Mammary epithelial cell (primary cell): ENCODE measurements at regions not wholly inside any gene's neighbourhood (a gene's known extent, or its start where the extent isn't known, plus 50 kb on each side); places are given as distances from the start of the nearest gene placed in this dataset.

Source experiments
- EZH2 ChIP-seq: IDR thresholded peaks from 2 replicates; pipeline ENCODE4 v1.6.1; 2012; ENCODE audit warnings: low read length, inconsistent platforms, borderline replicate concordance
- TF ChIP-seq, protein P1 (sequence below), 2 donors: IDR thresholded peaks in 1 of 2; conservative IDR thresholded peaks in 1 of 2; 2 replicates each; pipeline ENCODE4 v1.5.1; 2011 to 2012; ENCODE audit warnings: inconsistent platforms in 2 of 2, low read length in 2 of 2, mild to moderate bottlenecking in 2 of 2, control low read depth in 1 of 2, low read depth in 1 of 2; ENCODE audit not compliant: insufficient read depth in 1 of 2; ENCODE audit errors: extremely low read depth in 1 of 2

DNA sequence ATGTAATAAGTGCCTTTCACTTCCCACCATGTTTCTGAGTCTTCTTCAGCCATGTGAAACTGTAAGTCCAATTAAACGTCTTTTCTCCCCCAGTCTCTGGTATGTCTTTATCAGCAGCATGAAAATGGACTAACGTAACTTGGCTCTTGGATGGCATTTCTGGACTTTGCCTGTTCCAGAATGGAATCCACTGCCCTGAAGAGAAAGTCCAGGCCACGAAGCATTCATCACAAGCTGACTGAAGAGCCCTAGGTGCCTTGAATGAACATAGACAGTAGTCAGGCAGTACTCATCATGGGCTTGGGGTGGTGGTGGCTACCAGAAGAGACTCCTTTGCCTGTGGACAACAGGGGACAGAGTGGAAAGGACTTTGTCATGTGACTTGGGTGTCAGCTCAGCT, 1505.0 kb downstream of the SI start:
- TF ChIP-seq, protein P1, sequence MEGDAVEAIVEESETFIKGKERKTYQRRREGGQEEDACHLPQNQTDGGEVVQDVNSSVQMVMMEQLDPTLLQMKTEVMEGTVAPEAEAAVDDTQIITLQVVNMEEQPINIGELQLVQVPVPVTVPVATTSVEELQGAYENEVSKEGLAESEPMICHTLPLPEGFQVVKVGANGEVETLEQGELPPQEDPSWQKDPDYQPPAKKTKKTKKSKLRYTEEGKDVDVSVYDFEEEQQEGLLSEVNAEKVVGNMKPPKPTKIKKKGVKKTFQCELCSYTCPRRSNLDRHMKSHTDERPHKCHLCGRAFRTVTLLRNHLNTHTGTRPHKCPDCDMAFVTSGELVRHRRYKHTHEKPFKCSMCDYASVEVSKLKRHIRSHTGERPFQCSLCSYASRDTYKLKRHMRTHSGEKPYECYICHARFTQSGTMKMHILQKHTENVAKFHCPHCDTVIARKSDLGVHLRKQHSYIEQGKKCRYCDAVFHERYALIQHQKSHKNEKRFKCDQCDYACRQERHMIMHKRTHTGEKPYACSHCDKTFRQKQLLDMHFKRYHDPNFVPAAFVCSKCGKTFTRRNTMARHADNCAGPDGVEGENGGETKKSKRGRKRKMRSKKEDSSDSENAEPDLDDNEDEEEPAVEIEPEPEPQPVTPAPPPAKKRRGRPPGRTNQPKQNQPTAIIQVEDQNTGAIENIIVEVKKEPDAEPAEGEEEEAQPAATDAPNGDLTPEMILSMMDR (conservative IDR thresholded peaks at IDR 0.05 in 1 of 2, IDR thresholded peaks at IDR 0.05 in 1 of 2; ENCODE audit: extremely low read depth in 1 of 2, insufficient read depth in 1 of 2, low read depth in 1 of 2, low read length in 2 of 2) = no peak
- TF ChIP-seq EZH2 = no peak
